DOHH2 (cell line): ENCODE measurements at regions not wholly inside any gene's neighbourhood (a gene's known extent, or its start where the extent isn't known, plus 50 kb on each side); places are given as distances from the start of the nearest gene placed in this dataset.

Experiments
- H3F3A ChIP-seq: fragments of 200-600 bp; sonication (generic), shearing (Covaris generic); 2 replicates; pipeline ENCODE4 v1.6.0; 2016; ENCODE audit warnings: antibody characterized with exemption, mild to moderate bottlenecking; ENCODE audit not compliant: control insufficient read depth, insufficient read depth
- H3K27ac ChIP-seq: fragments of 200-600 bp; sonication (generic); 2 replicates; pipeline ENCODE4 v1.5.1; 2014; ENCODE audit warnings: low read depth, mild to moderate bottlenecking, low read length, moderate library complexity
- H3K27me3 ChIP-seq: fragments of 200-600 bp; sonication (generic); 2 replicates; pipeline ENCODE4 v1.6.1; 2014; ENCODE audit warnings: mild to moderate bottlenecking, low read length, mixed read lengths; ENCODE audit not compliant: control insufficient read depth
- H3K36me3 ChIP-seq: fragments of 200-600 bp; sonication (generic); 2 replicates; pipeline ENCODE4 v1.6.1; 2014; ENCODE audit warnings: mild to moderate bottlenecking, low read length, moderate library complexity, mixed read lengths; ENCODE audit not compliant: control insufficient read depth
- H3K4me1 ChIP-seq: fragments of 200-600 bp; sonication (generic); 2 replicates; pipeline ENCODE4 v1.6.1; 2014; ENCODE audit warnings: mild to moderate bottlenecking, low read length, mixed read lengths; ENCODE audit not compliant: control insufficient read depth
- H3K4me2 ChIP-seq: fragments of 200-600 bp; sonication (generic); 2 replicates; pipeline ENCODE4 v1.6.0; 2014; ENCODE audit warnings: mild to moderate bottlenecking, low read length, moderate library complexity
- H3K4me3 ChIP-seq: fragments of 200-600 bp; sonication (generic); 2 replicates; pipeline ENCODE4 v1.5.1; 2014; ENCODE audit warnings: mild to moderate bottlenecking, low read length, mixed read lengths
- H3K79me2 ChIP-seq: fragments of 200-600 bp; sonication (generic); 2 replicates; pipeline ENCODE4 v1.6.1; 2014; ENCODE audit warnings: mild to moderate bottlenecking, low read length, mixed read lengths; ENCODE audit not compliant: control insufficient read depth
- H3K9me2 ChIP-seq: fragments of 200-600 bp; sonication (generic); replicated peaks from 2 replicates; pipeline ENCODE4 v1.6.1; 2014; ENCODE audit warnings: mild to moderate bottlenecking, low read length, mixed read lengths; ENCODE audit not compliant: control insufficient read depth
- H3K9me3 ChIP-seq: fragments of 200-600 bp; sonication (generic); 2 replicates; pipeline ENCODE4 v1.6.1; 2014; ENCODE audit warnings: antibody characterized with exemption, low read length, mixed read lengths; ENCODE audit not compliant: control insufficient read depth, insufficient read depth
- H4K20me1 ChIP-seq: fragments of 200-600 bp; sonication (generic); 2 replicates; pipeline ENCODE4 v1.6.0; 2014; ENCODE audit warnings: low read depth, mild to moderate bottlenecking, antibody characterized with exemption, low read length, moderate library complexity; ENCODE audit not compliant: control insufficient read depth, insufficient read depth
- EZH2phosphoT487 ChIP-seq: fragments of 200-600 bp; sonication (generic); IDR thresholded peaks from 2 replicates; pipeline ENCODE4 v1.6.1; 2017; ENCODE audit warnings: borderline replicate concordance, mild to moderate bottlenecking, antibody characterized with exemption, low read length, moderate library complexity, mixed read lengths
- TF ChIP-seq, protein P1 (sequence below): fragments of 200-600 bp; sonication (generic); IDR thresholded peaks from one replicate; pipeline ENCODE4 v1.5.1; 2014; ENCODE audit warnings: antibody characterized with exemption, mild to moderate bottlenecking, low read depth, low read length; ENCODE audit not compliant: poor library complexity, severe bottlenecking

GRCh38 chr3:18562364-18563154 is 137.4 kb upstream of the SATB1 start:
- H3K27me3 ChIP-seq = 0 out of 2 replicates have a peak, but pooled peaks cover 3% of the 10 kb centered on the region
- no peaks in the 10 kb centered on the region for H4K20me1 ChIP-seq
- no peaks in the 10 kb centered on the region for H3K36me3 ChIP-seq
- H3K4me3 ChIP-seq = no peak overlapping the region
- H3K27ac ChIP-seq = no peak overlapping the region
- H3K9me2 ChIP-seq = no peaks in the 10 kb centered on the region
- H3K79me2 ChIP-seq = no peaks in the 10 kb centered on the region
- H3K4me2 ChIP-seq = no peak overlapping the region
- H3F3A ChIP-seq = no peaks in the 10 kb centered on the region
- no peaks in the 10 kb centered on the region for H3K9me3 ChIP-seq
- TF ChIP-seq, protein P1, sequence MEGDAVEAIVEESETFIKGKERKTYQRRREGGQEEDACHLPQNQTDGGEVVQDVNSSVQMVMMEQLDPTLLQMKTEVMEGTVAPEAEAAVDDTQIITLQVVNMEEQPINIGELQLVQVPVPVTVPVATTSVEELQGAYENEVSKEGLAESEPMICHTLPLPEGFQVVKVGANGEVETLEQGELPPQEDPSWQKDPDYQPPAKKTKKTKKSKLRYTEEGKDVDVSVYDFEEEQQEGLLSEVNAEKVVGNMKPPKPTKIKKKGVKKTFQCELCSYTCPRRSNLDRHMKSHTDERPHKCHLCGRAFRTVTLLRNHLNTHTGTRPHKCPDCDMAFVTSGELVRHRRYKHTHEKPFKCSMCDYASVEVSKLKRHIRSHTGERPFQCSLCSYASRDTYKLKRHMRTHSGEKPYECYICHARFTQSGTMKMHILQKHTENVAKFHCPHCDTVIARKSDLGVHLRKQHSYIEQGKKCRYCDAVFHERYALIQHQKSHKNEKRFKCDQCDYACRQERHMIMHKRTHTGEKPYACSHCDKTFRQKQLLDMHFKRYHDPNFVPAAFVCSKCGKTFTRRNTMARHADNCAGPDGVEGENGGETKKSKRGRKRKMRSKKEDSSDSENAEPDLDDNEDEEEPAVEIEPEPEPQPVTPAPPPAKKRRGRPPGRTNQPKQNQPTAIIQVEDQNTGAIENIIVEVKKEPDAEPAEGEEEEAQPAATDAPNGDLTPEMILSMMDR = no peak
- no peak for TF ChIP-seq EZH2phosphoT487
- H3K4me1 ChIP-seq = peaks cover 3% of the 10 kb centered on the region; the same call in 1 of the 2 replicates

DNA sequence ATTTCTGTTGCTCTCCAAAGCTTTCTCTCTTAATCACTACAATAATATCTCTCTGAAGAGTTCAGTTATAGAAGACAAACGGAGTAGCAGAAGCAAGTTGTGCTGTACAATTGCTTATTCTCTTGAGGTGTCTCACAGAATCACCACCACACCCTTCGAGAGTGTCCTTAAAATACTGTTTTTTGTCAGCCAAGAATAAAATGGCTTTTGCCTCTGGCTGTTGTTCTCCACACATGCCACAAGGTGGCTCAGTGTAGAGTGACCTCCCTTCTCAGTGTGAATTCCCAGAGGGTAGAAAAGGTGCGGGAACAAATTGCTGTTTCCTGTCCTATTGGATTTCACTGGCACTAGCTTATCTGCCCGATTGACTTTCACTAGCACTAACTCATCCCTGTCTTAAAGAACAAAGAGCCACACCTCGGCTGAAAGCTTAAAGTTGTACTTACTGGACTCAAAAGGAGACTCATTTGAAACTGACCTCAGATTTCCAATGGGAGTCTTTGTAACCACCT is 134.2 kb upstream of the SATB1 start:
- Histone ChIP-seq H3K4me2 (no peak overlapping the region), H3K27ac (no peak overlapping the region), H3K36me3 (no peaks in the 10 kb centered on the region), H3K27me3 (0 out of 2 replicates have a peak, but pooled peaks cover 3% of the 10 kb centered on the region), H3K4me1 (peaks cover 3% of the 10 kb centered on the region; the same call in 1 of the 2 replicates), H3F3A (no peaks in the 10 kb centered on the region), H3K4me3 (no peak overlapping the region), H3K9me2 (no peaks in the 10 kb centered on the region), H3K79me2 (no peaks in the 10 kb centered on the region), H3K9me3 (no peaks in the 10 kb centered on the region), H4K20me1 (no peaks in the 10 kb centered on the region)
- TF ChIP-seq EZH2phosphoT487 = no peak
- TF ChIP-seq, protein P1 = peak; percentile 81

DNA sequence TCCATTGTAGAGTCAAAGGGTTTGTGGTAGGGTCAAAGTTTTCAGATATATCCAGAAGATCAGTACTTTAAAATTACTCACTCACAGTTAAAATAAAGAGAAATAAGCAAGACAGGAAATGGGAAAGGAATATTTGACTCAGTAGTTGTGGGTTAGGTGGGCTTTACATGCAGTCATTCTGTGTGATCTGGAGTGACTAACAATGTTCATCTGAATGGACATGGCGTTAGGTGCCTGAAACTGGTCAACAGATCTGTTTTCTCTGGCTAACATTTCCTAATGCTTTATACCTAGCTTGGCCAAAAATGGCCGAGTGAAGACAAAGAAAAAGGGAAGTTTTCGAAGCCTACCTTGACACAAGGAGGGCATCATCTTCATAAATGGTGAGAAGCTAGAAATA is 133.4 kb upstream of the SATB1 start:
- H3K36me3 ChIP-seq = no peaks in the 10 kb centered on the region
- peaks cover 3% of the 10 kb centered on the region; the same call in 1 of the 2 replicates for H3K4me1 ChIP-seq
- H4K20me1 ChIP-seq = no peaks in the 10 kb centered on the region
- H3K9me3 ChIP-seq = no peaks in the 10 kb centered on the region
- 0 out of 2 replicates have a peak, but pooled peaks cover 3% of the 10 kb centered on the region for H3K27me3 ChIP-seq
- H3K79me2 ChIP-seq = no peaks in the 10 kb centered on the region
- H3K4me2 ChIP-seq = no peak overlapping the region
- TF ChIP-seq, protein P1 = no peak
- no peak for TF ChIP-seq EZH2phosphoT487
- no peaks in the 10 kb centered on the region for H3F3A ChIP-seq
- no peak overlapping the region for H3K27ac ChIP-seq
- no peak overlapping the region for H3K4me3 ChIP-seq
- no peaks in the 10 kb centered on the region for H3K9me2 ChIP-seq
